Progenitor cell of endocrine pancreas (in vitro differentiated cells): ENCODE measurements at regions not wholly inside any gene's neighbourhood (a gene's known extent, or its start where the extent isn't known, plus 50 kb on each side); places are given as distances from the start of the nearest gene placed in this dataset.

Experiments used
- DNase-seq: peaks from one replicate; pipeline ENCODE4 v3.0.0; 2021; ENCODE audit warnings: low spot score; ENCODE audit not compliant: unreplicated experiment
- H3K27ac Mint-ChIP-seq: 2 replicates; pipeline ENCODE4 v1.8.0; 2021; ENCODE audit warnings: mild to moderate bottlenecking, moderate library complexity, mixed read lengths
- H3K27me3 Mint-ChIP-seq: 2 replicates; pipeline ENCODE4 v1.8.0; 2021; ENCODE audit warnings: mixed read lengths
- H3K36me3 Mint-ChIP-seq: 2 replicates; pipeline ENCODE4 v1.8.0; 2022; ENCODE audit warnings: mixed read lengths; ENCODE audit not compliant: insufficient read depth
- H3K4me1 Mint-ChIP-seq: 2 replicates; pipeline ENCODE4 v1.8.0; 2021; ENCODE audit warnings: low read depth, mixed read lengths
- H3K4me3 Mint-ChIP-seq: 2 replicates; pipeline ENCODE4 v1.8.0; 2021; ENCODE audit warnings: low read depth, mild to moderate bottlenecking, moderate library complexity, mixed read lengths
- H3K9me3 Mint-ChIP-seq: 2 replicates; pipeline ENCODE4 v1.8.0; 2021; ENCODE audit warnings: low read depth, mixed read lengths
- TF ChIP-seq, protein P1 (sequence below): fragments of 200-600 bp; sonication (generic); IDR thresholded peaks from one replicate; pipeline ENCODE4 v1.5.0; 2021; ENCODE audit warnings: antibody characterized with exemption, mild to moderate bottlenecking; ENCODE audit not compliant: unreplicated experiment

DNA sequence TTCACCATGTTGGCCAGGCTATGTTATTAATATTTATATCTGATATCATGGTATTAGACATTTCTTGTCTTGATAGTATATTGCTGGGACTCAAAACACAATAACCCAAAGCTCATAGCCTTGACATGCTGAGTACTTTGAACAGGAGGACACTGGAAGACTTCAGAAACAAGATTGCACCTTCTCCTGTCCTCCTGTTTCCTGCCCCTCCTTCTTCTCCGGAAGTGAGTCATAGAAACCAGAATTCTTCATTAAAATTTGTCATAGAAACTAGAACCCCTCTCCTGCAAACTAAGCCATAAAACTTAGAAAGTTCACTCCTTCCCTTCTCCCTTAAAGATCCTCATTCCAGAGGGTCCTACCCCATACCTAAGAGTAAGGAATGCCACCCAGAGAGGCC is 400.2 kb downstream of the SLITRK5 start:
- H3K27ac Mint-ChIP-seq, result no peak overlapping the region
- no peaks in the 10 kb centered on the region for H3K4me1 Mint-ChIP-seq
- H3K27me3 Mint-ChIP-seq, result no peaks in the 10 kb centered on the region
- no peaks in the 10 kb centered on the region for H3K36me3 Mint-ChIP-seq
- no peak for DNase-seq
- no peak overlapping the region for H3K4me3 Mint-ChIP-seq
- no peaks in the 10 kb centered on the region for H3K9me3 Mint-ChIP-seq
- TF ChIP-seq, protein P1, sequence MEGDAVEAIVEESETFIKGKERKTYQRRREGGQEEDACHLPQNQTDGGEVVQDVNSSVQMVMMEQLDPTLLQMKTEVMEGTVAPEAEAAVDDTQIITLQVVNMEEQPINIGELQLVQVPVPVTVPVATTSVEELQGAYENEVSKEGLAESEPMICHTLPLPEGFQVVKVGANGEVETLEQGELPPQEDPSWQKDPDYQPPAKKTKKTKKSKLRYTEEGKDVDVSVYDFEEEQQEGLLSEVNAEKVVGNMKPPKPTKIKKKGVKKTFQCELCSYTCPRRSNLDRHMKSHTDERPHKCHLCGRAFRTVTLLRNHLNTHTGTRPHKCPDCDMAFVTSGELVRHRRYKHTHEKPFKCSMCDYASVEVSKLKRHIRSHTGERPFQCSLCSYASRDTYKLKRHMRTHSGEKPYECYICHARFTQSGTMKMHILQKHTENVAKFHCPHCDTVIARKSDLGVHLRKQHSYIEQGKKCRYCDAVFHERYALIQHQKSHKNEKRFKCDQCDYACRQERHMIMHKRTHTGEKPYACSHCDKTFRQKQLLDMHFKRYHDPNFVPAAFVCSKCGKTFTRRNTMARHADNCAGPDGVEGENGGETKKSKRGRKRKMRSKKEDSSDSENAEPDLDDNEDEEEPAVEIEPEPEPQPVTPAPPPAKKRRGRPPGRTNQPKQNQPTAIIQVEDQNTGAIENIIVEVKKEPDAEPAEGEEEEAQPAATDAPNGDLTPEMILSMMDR, result no peak

DNA sequence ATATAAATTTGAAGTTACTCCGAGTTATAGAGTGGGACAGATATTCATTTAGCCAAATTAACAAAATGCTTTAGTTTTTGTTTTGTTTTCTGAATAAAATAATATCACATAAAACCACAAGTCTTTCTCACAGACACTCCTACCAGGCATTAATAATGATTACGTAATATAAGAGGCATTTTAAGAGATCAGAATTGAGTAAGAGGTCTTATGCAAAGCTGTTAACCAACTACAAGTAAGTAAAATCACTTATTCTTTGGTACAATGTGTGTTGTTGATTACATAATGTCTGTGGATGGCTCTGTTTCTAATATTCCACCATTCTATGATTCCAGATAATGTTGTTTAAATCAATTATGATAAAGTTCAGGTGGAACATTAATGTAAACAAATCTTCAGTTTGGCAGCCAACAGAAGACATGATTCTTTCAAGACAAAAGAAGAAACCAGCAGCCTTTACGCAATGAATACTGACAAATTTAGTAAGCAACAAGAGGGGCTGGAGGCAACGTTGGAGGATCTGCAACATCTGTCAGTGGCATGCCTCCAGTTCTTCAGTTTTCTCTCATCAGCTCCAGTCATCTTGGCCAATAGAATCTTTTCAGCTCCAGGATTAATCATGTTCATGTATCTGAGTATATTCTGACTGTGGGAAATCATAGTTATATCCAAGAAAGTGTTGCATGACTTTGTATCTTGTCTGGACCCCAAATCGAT is 403.8 kb downstream of the SLITRK5 start:
- Mint-ChIP-seq H3K4me1 (no peaks in the 10 kb centered on the region), H3K9me3 (no peaks in the 10 kb centered on the region)
- TF ChIP-seq, protein P1, result no peak

DNA sequence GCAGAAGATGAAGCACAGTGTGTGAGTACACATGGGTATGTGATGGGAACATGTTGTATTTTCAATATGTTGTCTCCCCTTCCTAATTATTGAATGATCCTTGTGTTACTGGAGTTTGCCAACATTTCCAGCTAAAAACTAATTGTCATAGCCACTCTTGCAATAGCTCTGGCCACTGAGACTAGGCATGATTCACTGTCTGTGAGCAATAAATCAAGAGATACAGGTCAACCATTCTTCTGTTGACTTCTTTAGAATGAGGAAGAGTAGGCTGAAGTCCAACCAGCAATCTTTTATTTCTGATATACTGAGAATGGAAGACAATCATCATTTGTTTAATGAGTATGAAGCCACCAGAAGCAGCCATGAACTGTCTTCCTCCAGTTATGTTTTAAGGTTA is 413.9 kb downstream of the SLITRK5 start:
- Mint-ChIP-seq H3K36me3 (no peaks in the 10 kb centered on the region), H3K27me3 (no peaks in the 10 kb centered on the region), H3K4me3 (no peak overlapping the region), H3K27ac (no peak overlapping the region), H3K9me3 (peaks cover 1% of the 10 kb centered on the region), H3K4me1 (no peaks in the 10 kb centered on the region)
- TF ChIP-seq, protein P1, result no peak
- no peak for DNase-seq

More for the DNA sequence above, 403.8 kb downstream of the SLITRK5 start:
- no peak overlapping the region for H3K27ac Mint-ChIP-seq
- no peaks in the 10 kb centered on the region for H3K36me3 Mint-ChIP-seq
- DNase-seq, result no peak
- no peaks in the 10 kb centered on the region for H3K27me3 Mint-ChIP-seq
- no peak overlapping the region for H3K4me3 Mint-ChIP-seq

DNA sequence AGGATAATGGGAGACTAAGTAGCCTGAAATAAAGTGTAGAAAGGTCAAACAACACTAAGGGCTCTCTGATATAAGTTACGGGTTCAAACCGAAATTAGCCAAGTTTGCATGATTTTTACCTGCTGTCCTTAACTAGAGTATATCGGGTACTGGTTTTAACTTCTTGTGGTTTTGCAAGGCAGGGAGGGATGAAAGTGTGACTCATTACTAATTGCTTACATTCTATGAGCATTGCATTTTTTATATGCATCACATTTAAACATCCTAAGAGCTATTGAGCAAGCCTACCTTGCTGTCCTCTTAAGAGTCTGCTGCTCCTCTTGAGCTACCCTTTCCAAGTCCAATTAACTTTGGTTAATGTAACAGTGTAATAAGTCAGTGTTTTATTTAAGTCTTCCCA is 415.4 kb downstream of the SLITRK5 start:
- no peak overlapping the region for H3K27ac Mint-ChIP-seq
- H3K27me3 Mint-ChIP-seq, result no peaks in the 10 kb centered on the region
- H3K9me3 Mint-ChIP-seq, result peaks cover 3% of the 10 kb centered on the region
- TF ChIP-seq, protein P1, result no peak
- no peaks in the 10 kb centered on the region for H3K36me3 Mint-ChIP-seq
- DNase-seq, result no peak
- no peak overlapping the region for H3K4me3 Mint-ChIP-seq
- H3K4me1 Mint-ChIP-seq, result no peaks in the 10 kb centered on the region

DNA sequence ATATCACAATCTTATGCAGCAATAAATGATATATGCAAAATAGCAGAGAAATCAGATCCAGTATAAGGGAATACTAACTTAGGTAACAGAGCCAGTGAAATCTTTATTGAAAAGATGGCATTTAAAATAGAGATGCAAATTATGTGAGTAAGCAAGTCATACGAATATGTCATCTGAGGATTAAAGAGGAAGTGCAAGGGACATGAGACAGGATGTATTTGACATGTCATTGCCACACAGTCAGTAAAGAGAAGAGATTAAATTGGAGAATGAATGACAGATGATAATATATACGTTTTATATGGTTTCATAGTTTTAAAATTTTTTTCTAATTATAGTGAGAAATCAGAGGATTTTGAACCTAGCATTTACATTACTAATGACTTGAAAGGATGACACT is 426.4 kb downstream of the SLITRK5 start:
- no peak for DNase-seq
- no peak overlapping the region for H3K27ac Mint-ChIP-seq
- TF ChIP-seq, protein P1, result no peak
- peaks cover 1% of the 10 kb centered on the region for H3K36me3 Mint-ChIP-seq
- no peaks in the 10 kb centered on the region for H3K4me1 Mint-ChIP-seq
- H3K9me3 Mint-ChIP-seq, result peaks cover 15% of the 10 kb centered on the region
- no peaks in the 10 kb centered on the region for H3K27me3 Mint-ChIP-seq
- no peak overlapping the region for H3K4me3 Mint-ChIP-seq
